GM23248 (cell line): ENCODE measurements at regions not wholly inside any gene's neighbourhood (a gene's known extent, or its start where the extent isn't known, plus 50 kb on each side); places are given as distances from the start of the nearest gene placed in this dataset.

Experiments used
- DNase-seq: peaks from one replicate; pipeline ENCODE4 v3.0.0-alpha.2; 2015
- H2AFZ ChIP-seq: fragments of 200-600 bp; sonication (generic); 2 replicates; pipeline ENCODE4 v1.6.1; 2016; ENCODE audit warnings: antibody characterized with exemption
- H3F3A ChIP-seq: fragments of 200-600 bp; sonication (generic); 2 replicates; pipeline ENCODE4 v1.6.1; 2016; ENCODE audit warnings: mild to moderate bottlenecking, antibody characterized with exemption, mixed run types; ENCODE audit not compliant: insufficient read depth
- H3K27ac ChIP-seq: fragments of 200-600 bp; sonication (generic); 2 replicates; pipeline ENCODE4 v1.5.1; 2016; ENCODE audit warnings: mild to moderate bottlenecking
- H3K27me3 ChIP-seq: fragments of 200-600 bp; sonication (generic); replicated peaks from 2 replicates; pipeline ENCODE4 v1.6.1; 2016; ENCODE audit warnings: mild to moderate bottlenecking; ENCODE audit not compliant: insufficient read depth
- H3K36me3 ChIP-seq: fragments of 200-600 bp; sonication (generic); 2 replicates; pipeline ENCODE4 v1.6.1; 2016; ENCODE audit warnings: low read depth, mild to moderate bottlenecking
- H3K4me1 ChIP-seq: fragments of 200-600 bp; sonication (generic); 2 replicates; pipeline ENCODE4 v1.6.1; 2016; ENCODE audit warnings: mild to moderate bottlenecking; ENCODE audit not compliant: insufficient read depth
- H3K4me2 ChIP-seq: fragments of 200-600 bp; sonication (generic); one replicate; pipeline ENCODE4 v1.6.1; 2016; ENCODE audit warnings: mild to moderate bottlenecking; ENCODE audit not compliant: unreplicated experiment
- H3K4me3 ChIP-seq: fragments of 200-600 bp; sonication (generic); 2 replicates; pipeline ENCODE4 v1.5.1; 2016; ENCODE audit warnings: mild to moderate bottlenecking
- H3K79me2 ChIP-seq: fragments of 200-600 bp; sonication (generic); 2 replicates; pipeline ENCODE4 v1.6.1; 2016; ENCODE audit warnings: mild to moderate bottlenecking; ENCODE audit not compliant: insufficient read depth
- H3K9ac ChIP-seq: fragments of 200-600 bp; sonication (generic); 2 replicates; pipeline ENCODE4 v1.6.1; 2016; ENCODE audit warnings: mild to moderate bottlenecking
- H3K9me2 ChIP-seq: fragments of 200-600 bp; sonication (generic); 2 replicates; pipeline ENCODE4 v1.6.1; 2016; ENCODE audit warnings: mixed run types, mild to moderate bottlenecking, moderate library complexity; ENCODE audit not compliant: insufficient read depth
- H3K9me3 ChIP-seq: fragments of 200-600 bp; sonication (generic); one replicate; pipeline ENCODE4 v1.6.1; 2017; ENCODE audit warnings: low read depth
- H4K20me1 ChIP-seq: fragments of 200-600 bp; sonication (generic); 2 replicates; pipeline ENCODE4 v1.6.0; 2016; ENCODE audit not compliant: insufficient read depth
- EZH2 ChIP-seq: fragments of 200-600 bp; sonication (generic); IDR thresholded peaks from 2 replicates; pipeline ENCODE4 v1.6.1; 2018; ENCODE audit warnings: antibody characterized with exemption, mild to moderate bottlenecking; ENCODE audit not compliant: insufficient read depth, poor library complexity, severe bottlenecking
- EZH2phosphoT487 ChIP-seq: fragments of 200-600 bp; sonication (generic); IDR thresholded peaks from 2 replicates; pipeline ENCODE4 v1.6.1; 2018; ENCODE audit warnings: antibody characterized with exemption, moderate library complexity, mild to moderate bottlenecking, low read depth; ENCODE audit not compliant: insufficient read depth
- WGBS, 2 experiments: methylation state at CpG; one replicate each; pipeline ENCODE4 v1.1.6; 2015 to 2017; ENCODE audit warnings: low lambda C conversion rate in 2 of 2, low coverage in 1 of 2; ENCODE audit errors: missing lambda C conversion rate in 2 of 2; 5-methylcytosine and 5-hydroxymethylcytosine counted together
- in situ Hi-C: fragments of 300-500 bp; cut with MboI; formaldehyde crosslinking; loops from 2 replicates; pipeline ENCODE4 v1.15.0; 2020

DNA sequence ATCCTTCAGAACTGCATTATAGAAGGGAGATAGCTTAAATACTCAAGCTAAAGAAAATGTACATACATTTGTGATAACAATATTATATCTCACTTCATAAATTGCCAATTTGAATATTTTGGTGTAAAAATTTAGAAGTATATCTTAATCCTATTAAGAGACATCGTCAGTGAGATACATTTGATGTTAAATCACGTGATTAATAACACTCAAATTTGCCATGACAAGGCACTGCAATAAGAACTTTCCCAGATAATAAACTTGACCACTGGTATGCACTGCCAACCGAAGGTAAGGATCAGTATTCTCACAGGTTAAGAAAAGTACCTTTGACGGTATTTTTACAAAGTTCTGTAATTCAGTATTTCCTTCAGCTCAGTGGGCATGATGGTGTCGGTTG lies 764.7 kb upstream of the FRG1 start:
- H3K4me1 ChIP-seq: no peaks in the 10 kb centered on the region

DNA sequence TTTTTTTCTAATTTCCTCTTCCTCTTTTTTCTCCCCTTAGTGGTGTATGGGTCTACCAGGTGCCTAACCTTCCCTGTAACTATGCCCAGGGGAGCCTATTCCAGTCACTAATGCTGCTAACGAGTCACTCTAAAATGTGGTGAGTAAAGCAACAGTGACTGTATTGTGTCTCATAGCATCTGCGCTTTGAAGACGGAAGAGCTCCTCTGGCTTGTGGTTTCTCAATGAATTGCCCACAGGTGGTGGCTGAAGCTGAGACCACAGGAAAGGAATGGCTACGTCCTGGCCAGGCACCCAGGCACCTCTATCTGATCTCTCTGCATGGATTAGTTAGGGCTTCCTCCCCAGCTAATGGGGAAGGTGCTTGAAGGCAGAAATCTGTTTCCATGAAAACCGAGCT lies 763.5 kb upstream of the FRG1 start:
- no peak for TF ChIP-seq EZH2
- TF ChIP-seq EZH2phosphoT487: no peak
- Histone ChIP-seq H3F3A (no peaks in the 10 kb centered on the region), H2AFZ (no peak overlapping the region), H3K27me3 (no peaks in the 10 kb centered on the region), H3K36me3 (no peaks in the 10 kb centered on the region), H3K4me1 (no peaks in the 10 kb centered on the region), H4K20me1 (no peaks in the 10 kb centered on the region), H3K9me3 (no peaks in the 10 kb centered on the region), H3K27ac (no peak overlapping the region), H3K4me2 (no peak overlapping the region), H3K9me2 (no peaks in the 10 kb centered on the region), H3K4me3 (no peak overlapping the region), H3K79me2 (no peaks in the 10 kb centered on the region), H3K9ac (no peak overlapping the region)
- no peak for DNase-seq
- 28% methylated on average over 5 of the region's 5 CpGs for WGBS, 2 experiments
- in situ Hi-C loops: no loop called here

More for the DNA sequence above, 764.7 kb upstream of the FRG1 start:
- Histone ChIP-seq H3K79me2 (no peaks in the 10 kb centered on the region), H3F3A (no peaks in the 10 kb centered on the region), H3K4me2 (no peak overlapping the region), H3K9me3 (no peaks in the 10 kb centered on the region), H3K36me3 (no peaks in the 10 kb centered on the region), H3K27ac (no peak overlapping the region), H3K27me3 (no peaks in the 10 kb centered on the region), H3K9ac (no peak overlapping the region), H4K20me1 (no peaks in the 10 kb centered on the region), H3K4me3 (no peak overlapping the region), H3K9me2 (no peaks in the 10 kb centered on the region), H2AFZ (no peak overlapping the region)
- in situ Hi-C loops: no loop called here
- WGBS, 2 experiments: 12 to 13% methylated on average over 5 of the region's 5 CpGs
- TF ChIP-seq EZH2 (no peak), EZH2phosphoT487 (no peak)
- no peak for DNase-seq

DNA sequence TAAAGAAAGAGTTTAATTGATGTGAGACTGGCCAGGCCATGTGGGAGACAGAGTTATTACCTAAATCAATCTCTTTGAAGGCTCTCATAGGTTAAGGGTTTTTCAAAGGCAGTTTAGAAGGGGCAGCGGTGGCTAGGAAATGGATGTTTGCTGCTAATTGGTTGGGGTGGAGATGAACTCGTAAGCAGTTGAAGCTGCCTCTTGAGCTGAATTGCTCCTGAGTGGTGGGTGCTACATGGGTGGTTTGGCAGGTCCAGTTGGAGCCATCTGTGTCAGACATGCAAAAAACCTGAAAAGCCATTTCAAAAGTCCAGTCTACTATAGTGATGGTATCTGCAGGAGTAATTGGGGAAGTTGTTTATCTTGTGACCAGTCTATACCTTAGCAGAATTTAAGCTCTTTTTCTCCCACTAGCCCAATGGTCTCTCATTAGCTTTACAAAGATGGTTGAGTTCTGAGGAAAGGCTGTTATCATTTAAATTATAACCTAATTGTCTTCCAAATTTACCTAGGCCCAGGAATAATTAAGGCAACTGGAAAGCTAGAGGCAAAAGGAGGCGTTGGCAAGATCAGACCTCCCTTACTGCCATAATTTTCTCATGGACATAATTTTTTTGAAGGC lies 762.4 kb upstream of the FRG1 start:
- 20 to 21% methylated on average over 3 of the region's 3 CpGs for WGBS, 2 experiments
- no peaks in the 10 kb centered on the region for H3K79me2 ChIP-seq
- no peak for DNase-seq

DNA sequence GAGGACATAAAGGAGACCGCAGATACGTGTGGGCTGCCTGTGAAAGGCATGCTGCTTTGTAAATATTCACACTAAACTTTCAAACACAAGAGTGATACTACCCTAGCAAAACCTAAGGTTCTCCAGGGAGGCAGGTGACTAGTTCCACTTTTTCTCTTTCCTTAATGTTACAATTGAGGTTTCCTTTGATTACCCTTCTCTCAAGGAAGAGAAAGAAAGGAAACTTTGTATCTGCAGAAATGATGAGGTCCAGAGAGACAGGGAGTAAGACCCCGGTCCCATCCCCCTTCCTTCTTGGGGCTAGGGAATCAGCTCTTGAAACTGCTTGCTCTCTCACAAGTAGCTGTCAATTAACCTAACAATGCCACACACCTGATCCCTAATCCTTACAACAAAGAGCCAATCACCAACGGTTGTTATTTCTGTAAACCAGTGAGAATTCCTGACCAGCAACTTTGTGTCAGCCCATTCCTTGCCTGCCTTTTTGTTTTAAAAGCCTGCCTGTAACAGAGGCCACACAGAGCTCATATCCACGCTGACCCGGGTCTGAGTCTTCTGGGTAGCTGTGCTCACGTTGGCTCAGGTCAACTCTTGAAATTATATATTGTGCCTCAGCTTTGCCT lies 754.8 kb upstream of the FRG1 start:
- Histone ChIP-seq H3K4me2 (no peak overlapping the region), H4K20me1 (no peaks in the 10 kb centered on the region), H3K4me1 (no peaks in the 10 kb centered on the region), H3F3A (no peaks in the 10 kb centered on the region), H3K4me3 (no peak overlapping the region), H3K9me2 (no peaks in the 10 kb centered on the region), H3K9me3 (no peaks in the 10 kb centered on the region), H3K9ac (no peak overlapping the region), H3K27me3 (no peaks in the 10 kb centered on the region), H3K36me3 (no peaks in the 10 kb centered on the region), H3K27ac (no peak overlapping the region), H2AFZ (no peak overlapping the region), H3K79me2 (no peaks in the 10 kb centered on the region)
- in situ Hi-C loops: no loop called here
- DNase-seq: no peak
- 19 to 20% methylated on average over 7 of the region's 7 CpGs for WGBS, 2 experiments
- TF ChIP-seq EZH2phosphoT487 (no peak), EZH2 (no peak)

More for the DNA sequence above, 762.4 kb upstream of the FRG1 start:
- Histone ChIP-seq H2AFZ (no peak overlapping the region), H4K20me1 (no peaks in the 10 kb centered on the region), H3K9me2 (no peaks in the 10 kb centered on the region), H3K4me3 (no peak overlapping the region), H3K27me3 (no peaks in the 10 kb centered on the region), H3K9me3 (no peaks in the 10 kb centered on the region), H3K4me2 (no peak overlapping the region), H3K27ac (no peak overlapping the region), H3K36me3 (no peaks in the 10 kb centered on the region), H3F3A (no peaks in the 10 kb centered on the region), H3K4me1 (no peaks in the 10 kb centered on the region), H3K9ac (no peak overlapping the region)
- no peak for TF ChIP-seq EZH2
- in situ Hi-C loops: no loop called here
